ENCODE measurements at regions not wholly inside any gene's neighbourhood (a gene's known extent, or its start where the extent isn't known, plus 50 kb on each side); places are given as distances from the start of the nearest gene placed in this dataset.

- Histone ChIP-seq H3K27ac (no peak overlapping the region), H3K36me3 (no peaks in the 10 kb centered on the region), H3K9me3 (no peaks in the 10 kb centered on the region), H3K27me3 (replicated peaks; ENCODE audit: insufficient read depth) (no peaks in the 10 kb centered on the region), H3K4me1 (replicated peaks) (no peaks in the 10 kb centered on the region), H3K4me3 (no peak overlapping the region)
- intact Hi-C loops (cut with DNase I) = no loop called here
- WGBS = 89% methylated on average over 3 of the region's 3 CpGs
- no peak for TF ChIP-seq POLR2AphosphoS5 (IDR thresholded peaks at IDR 0.05)
- no peak for TF ChIP-seq CTCF (IDR thresholded peaks at IDR 0.05)
- no peak for TF ChIP-seq POLR2A (IDR thresholded peaks at IDR 0.05)
- DNase-seq (ENCODE audit: low spot score) = no peak
Observed at GRCh38 chr4:123081971-123082370, 159.6 kb upstream of the NUDT6 start.

GRCh38 chr4:123083646-123084045 is 161.2 kb upstream of the NUDT6 start:
- no peak for DNase-seq (ENCODE audit: low spot score)
- Histone ChIP-seq H3K9me3 (no peaks in the 10 kb centered on the region), H3K36me3 (no peaks in the 10 kb centered on the region), H3K27me3 (replicated peaks; ENCODE audit: insufficient read depth) (no peaks in the 10 kb centered on the region), H3K4me3 (no peak overlapping the region), H3K4me1 (replicated peaks) (no peaks in the 10 kb centered on the region), H3K27ac (no peak overlapping the region)
- intact Hi-C loops (cut with DNase I) = no loop called here
- 79% methylated on average over 3 of the region's 3 CpGs for WGBS
- TF ChIP-seq CTCF (IDR thresholded peaks at IDR 0.05) (no peak), POLR2AphosphoS5 (IDR thresholded peaks at IDR 0.05) (no peak), POLR2A (IDR thresholded peaks at IDR 0.05) (no peak)

- Histone ChIP-seq H3K4me1 (replicated peaks) (no peaks in the 10 kb centered on the region), H3K27me3 (replicated peaks; ENCODE audit: insufficient read depth) (no peaks in the 10 kb centered on the region), H3K9me3 (no peaks in the 10 kb centered on the region), H3K36me3 (no peaks in the 10 kb centered on the region), H3K27ac (no peak overlapping the region), H3K4me3 (no peak overlapping the region)
- 77% methylated on average over 4 of the region's 4 CpGs for WGBS
- DNase-seq (ENCODE audit: low spot score) = no peak
- TF ChIP-seq POLR2A (IDR thresholded peaks at IDR 0.05) (no peak), POLR2AphosphoS5 (IDR thresholded peaks at IDR 0.05) (no peak), CTCF (IDR thresholded peaks at IDR 0.05) (no peak)
- intact Hi-C loops (cut with DNase I) = no loop called here
Observed at GRCh38 chr4:123088501-123088900, 166.1 kb upstream of the NUDT6 start.

- DNase-seq (ENCODE audit: low spot score) = no peak
Observed at GRCh38 chr4:123090886-123091285, 168.5 kb upstream of the NUDT6 start.

More at GRCh38 chr4:123090886-123091285, 168.5 kb upstream of the NUDT6 start:
- Histone ChIP-seq H3K27me3 (replicated peaks; ENCODE audit: insufficient read depth) (no peaks in the 10 kb centered on the region), H3K27ac (no peak overlapping the region), H3K36me3 (no peaks in the 10 kb centered on the region), H3K4me1 (replicated peaks) (no peaks in the 10 kb centered on the region), H3K4me3 (no peak overlapping the region), H3K9me3 (no peaks in the 10 kb centered on the region)
- intact Hi-C loops (cut with DNase I) = no loop called here
- 60% methylated on average over 2 of the region's 2 CpGs for WGBS
- TF ChIP-seq CTCF (IDR thresholded peaks at IDR 0.05) (no peak), POLR2A (IDR thresholded peaks at IDR 0.05) (no peak), POLR2AphosphoS5 (IDR thresholded peaks at IDR 0.05) (no peak)
